ENCODE measurements at regions not wholly inside any gene's neighbourhood (a gene's known extent, or its start where the extent isn't known, plus 50 kb on each side); places are given as distances from the start of the nearest gene placed in this dataset.
"Not testable (repeated sequence)": the region's sequence is repeated elsewhere in the genome, so short reads cannot be mapped to it uniquely, and the experiment has no call there.

DNA sequence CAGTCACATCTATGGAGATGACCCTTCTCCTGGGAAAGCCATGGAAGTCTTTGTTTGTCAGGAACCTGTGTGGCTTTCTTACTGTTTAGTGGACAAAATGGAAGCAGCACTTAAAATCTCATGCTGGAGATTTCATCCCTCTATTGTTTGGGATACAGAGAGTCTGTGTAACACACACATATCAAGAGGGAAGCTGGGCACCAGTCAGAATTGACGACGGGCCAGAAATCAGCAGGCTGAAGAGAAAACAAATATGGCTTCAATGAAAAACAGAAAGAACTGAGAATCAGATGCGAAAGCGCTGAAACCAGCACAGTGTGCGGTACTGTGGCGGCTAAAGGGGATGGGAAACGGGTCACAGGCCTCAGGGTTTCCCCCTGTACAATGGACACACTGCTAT lies 72.2 kb upstream of the WASF3 start:
- no peaks in the 10 kb centered on the region for H3K36me3 ChIP-seq (ENCODE audit: insufficient read depth, low read length)
- no peak overlapping the region for H3K4me2 ChIP-seq (ENCODE audit: low read length)
- peaks cover 9% of the 10 kb centered on the region for H3K27me3 ChIP-seq (ENCODE audit: control insufficient read depth, insufficient read depth, low read length)
- peaks cover 7% of the 10 kb centered on the region for H3K4me1 ChIP-seq (ENCODE audit: control insufficient read depth, insufficient read depth, low read length)
- no peaks in the 10 kb centered on the region for H3K9me3 ChIP-seq (replicated peaks; ENCODE audit: low read length)
- H3K9ac ChIP-seq (ENCODE audit: low read depth, low read length): no peak overlapping the region
- H3K4me3 ChIP-seq (ENCODE audit: low read length): no peak overlapping the region

DNA sequence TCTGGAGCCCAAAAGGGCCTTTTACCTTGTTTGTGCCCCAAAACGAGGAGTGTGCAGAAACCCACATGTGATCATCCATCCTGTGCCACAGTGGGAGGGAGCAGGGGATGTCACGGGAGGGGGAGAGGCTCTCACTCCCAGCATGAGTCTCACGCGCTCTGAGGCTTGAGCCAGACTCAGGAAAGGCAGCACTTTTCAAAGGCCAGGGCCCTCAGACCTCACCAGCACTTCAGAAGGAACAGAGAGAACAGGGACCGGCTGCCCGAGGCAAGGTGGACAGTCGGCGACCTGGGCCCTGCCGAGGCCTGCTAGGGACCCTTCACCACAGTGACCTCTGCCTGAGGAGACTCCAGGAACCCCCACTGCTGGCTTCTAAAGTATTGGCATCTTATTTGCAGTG lies 71.7 kb upstream of the WASF3 start:
- Histone ChIP-seq H3K27me3 (ENCODE audit: control insufficient read depth, insufficient read depth, low read length) (peaks cover 13% of the 10 kb centered on the region), H3K4me3 (ENCODE audit: low read length) (no peak overlapping the region), H3K36me3 (ENCODE audit: insufficient read depth, low read length) (no peaks in the 10 kb centered on the region), H3K9me3 (replicated peaks; ENCODE audit: low read length) (no peaks in the 10 kb centered on the region), H3K9ac (ENCODE audit: low read depth, low read length) (no peak overlapping the region), H3K4me2 (ENCODE audit: low read length) (no peak overlapping the region), H3K4me1 (ENCODE audit: control insufficient read depth, insufficient read depth, low read length) (peaks cover 2% of the 10 kb centered on the region)

DNA sequence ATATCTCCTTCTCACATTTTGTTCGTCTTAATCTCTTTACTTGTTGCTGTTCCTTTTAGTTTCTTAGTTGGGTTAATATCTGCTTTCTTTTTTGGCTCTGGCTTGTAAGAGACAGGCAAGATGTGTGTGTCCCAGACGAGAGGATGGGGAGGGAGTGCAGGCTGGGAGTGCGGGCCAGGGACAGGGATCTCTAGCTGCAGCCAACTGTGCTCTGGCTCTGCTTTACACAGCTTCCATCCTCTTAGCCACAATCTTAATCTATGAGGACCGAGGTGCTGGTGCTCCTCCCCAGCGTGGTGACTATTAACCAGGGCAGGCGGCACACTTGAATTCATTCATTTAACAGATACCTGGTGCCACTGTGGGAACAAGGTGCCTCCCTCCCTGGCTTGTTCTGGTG lies 70.9 kb upstream of the WASF3 start:
- H3K4me3 ChIP-seq (ENCODE audit: low read length): no peak overlapping the region
- H3K9me3 ChIP-seq (replicated peaks; ENCODE audit: low read length): no peaks in the 10 kb centered on the region
- H3K4me1 ChIP-seq (ENCODE audit: control insufficient read depth, insufficient read depth, low read length): peaks cover 2% of the 10 kb centered on the region
- no peak overlapping the region for H3K9ac ChIP-seq (ENCODE audit: low read depth, low read length)
- no peaks in the 10 kb centered on the region for H3K36me3 ChIP-seq (ENCODE audit: insufficient read depth, low read length)
- H3K4me2 ChIP-seq (ENCODE audit: low read length): no peak overlapping the region
- H3K27me3 ChIP-seq (ENCODE audit: control insufficient read depth, insufficient read depth, low read length): peaks cover 15% of the 10 kb centered on the region

- Histone ChIP-seq H3K4me3 (ENCODE audit: low read length) (no peak overlapping the region), H3K4me1 (ENCODE audit: control insufficient read depth, insufficient read depth, low read length) (peaks cover 2% of the 10 kb centered on the region), H3K9me3 (replicated peaks; ENCODE audit: low read length) (no peaks in the 10 kb centered on the region), H3K4me2 (ENCODE audit: low read length) (no peak overlapping the region), H3K9ac (ENCODE audit: low read depth, low read length) (no peak overlapping the region), H3K36me3 (ENCODE audit: insufficient read depth, low read length) (no peaks in the 10 kb centered on the region), H3K27me3 (ENCODE audit: control insufficient read depth, insufficient read depth, low read length) (peaks cover 15% of the 10 kb centered on the region)
These were observed 69.7 kb upstream of the WASF3 start for GRCh38 chr13:26487781-26488180.

DNA sequence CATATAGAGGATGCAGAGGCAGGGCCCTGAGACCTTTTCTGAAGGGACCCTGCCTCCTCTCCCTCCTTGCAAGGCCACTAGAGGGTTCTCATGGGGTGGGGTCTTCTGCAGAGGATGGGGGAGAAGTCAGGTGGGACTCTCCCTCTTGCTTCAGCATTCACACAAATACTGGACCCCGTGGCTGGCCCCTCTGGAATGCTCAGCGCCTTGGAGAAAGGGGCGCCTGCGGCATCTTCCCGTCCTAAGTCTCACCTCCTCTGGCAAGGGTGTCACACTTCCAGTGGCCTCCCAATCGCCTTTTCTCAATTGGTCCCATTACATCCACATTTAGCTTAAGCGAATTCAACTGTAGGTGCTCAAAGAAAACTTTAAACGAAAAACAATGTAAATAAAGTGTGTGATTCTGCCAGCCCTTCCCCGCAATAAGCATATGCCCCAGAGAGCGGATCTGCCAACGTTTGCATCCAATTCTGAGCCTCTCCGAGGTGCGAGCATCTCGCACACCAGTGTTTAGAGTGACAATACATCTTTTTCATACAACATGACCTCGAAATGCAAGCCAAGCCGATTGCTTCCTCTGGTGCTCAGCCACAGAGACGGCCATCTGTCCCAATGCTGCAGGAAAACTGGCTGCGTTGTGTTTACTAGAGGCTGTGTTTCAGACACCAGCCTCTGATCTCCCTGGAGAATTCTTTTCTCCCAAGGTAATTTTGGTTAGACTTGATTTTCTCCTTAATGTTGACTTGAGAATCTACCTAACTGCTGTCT lies 69.1 kb upstream of the WASF3 start:
- no peak overlapping the region for H3K9ac ChIP-seq (ENCODE audit: low read depth, low read length)
- H3K9me3 ChIP-seq (replicated peaks; ENCODE audit: low read length): no peaks in the 10 kb centered on the region
- H3K36me3 ChIP-seq (ENCODE audit: insufficient read depth, low read length): no peaks in the 10 kb centered on the region
- H3K4me1 ChIP-seq (ENCODE audit: control insufficient read depth, insufficient read depth, low read length): peaks cover 2% of the 10 kb centered on the region
- H3K27me3 ChIP-seq (ENCODE audit: control insufficient read depth, insufficient read depth, low read length): peaks cover 15% of the 10 kb centered on the region
- H3K4me3 ChIP-seq (ENCODE audit: low read length): no peak overlapping the region
- H3K4me2 ChIP-seq (ENCODE audit: low read length): no peak overlapping the region

- H3K9me3 ChIP-seq (replicated peaks; ENCODE audit: low read length); H3K9ac ChIP-seq (ENCODE audit: low read depth, low read length); H3K4me3 ChIP-seq (ENCODE audit: low read length); H3K4me1 ChIP-seq (ENCODE audit: control insufficient read depth, insufficient read depth, low read length); H3K4me2 ChIP-seq (ENCODE audit: low read length); H3K36me3 ChIP-seq (ENCODE audit: insufficient read depth, low read length): not testable (repeated sequence)
- peaks cover 20% of the 10 kb centered on the region for H3K27me3 ChIP-seq (ENCODE audit: control insufficient read depth, insufficient read depth, low read length)
These were observed 65.2 kb upstream of the WASF3 start for GRCh38 chr13:26492301-26492700.

- H3K36me3 ChIP-seq (ENCODE audit: insufficient read depth, low read length): no peaks in the 10 kb centered on the region
- H3K9ac ChIP-seq (ENCODE audit: low read depth, low read length): no peak overlapping the region
- peaks cover 29% of the 10 kb centered on the region for H3K4me1 ChIP-seq (ENCODE audit: control insufficient read depth, insufficient read depth, low read length)
- peaks cover 11% of the 10 kb centered on the region for H3K27me3 ChIP-seq (ENCODE audit: control insufficient read depth, insufficient read depth, low read length)
- no peak overlapping the region for H3K4me2 ChIP-seq (ENCODE audit: low read length)
- H3K9me3 ChIP-seq (replicated peaks; ENCODE audit: low read length): no peaks in the 10 kb centered on the region
- H3K4me3 ChIP-seq (ENCODE audit: low read length): no peak overlapping the region
These were observed 62.8 kb upstream of the WASF3 start for GRCh38 chr13:26494571-26495195.

DNA sequence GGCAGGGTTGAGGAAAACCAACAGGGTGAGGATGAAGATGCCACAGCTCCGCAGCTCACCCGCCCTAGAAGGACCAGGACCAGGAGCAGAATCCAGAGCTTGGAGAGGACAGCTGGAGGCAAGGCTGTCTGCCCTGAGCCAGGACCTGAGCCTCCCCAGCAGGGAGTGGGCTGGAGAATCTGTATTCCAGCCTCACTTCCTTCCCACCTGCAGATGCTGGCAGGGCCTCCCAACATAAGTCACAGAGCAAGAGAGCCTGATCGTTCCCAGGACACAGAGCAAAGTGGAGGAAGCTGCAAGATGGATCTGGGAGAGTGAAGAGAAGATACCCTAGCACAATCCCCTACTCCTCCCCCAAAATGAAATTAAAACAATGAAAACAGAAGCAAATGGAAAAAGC lies 61.7 kb upstream of the WASF3 start:
- Histone ChIP-seq H3K4me1 (ENCODE audit: control insufficient read depth, insufficient read depth, low read length) (peaks cover 30% of the 10 kb centered on the region), H3K27me3 (ENCODE audit: control insufficient read depth, insufficient read depth, low read length) (peaks cover 7% of the 10 kb centered on the region), H3K4me3 (ENCODE audit: low read length) (no peak overlapping the region), H3K9me3 (replicated peaks; ENCODE audit: low read length) (no peaks in the 10 kb centered on the region), H3K4me2 (ENCODE audit: low read length) (no peak overlapping the region), H3K36me3 (ENCODE audit: insufficient read depth, low read length) (no peaks in the 10 kb centered on the region), H3K9ac (ENCODE audit: low read depth, low read length) (no peak overlapping the region)

- peaks cover 35% of the 10 kb centered on the region for H3K4me1 ChIP-seq (ENCODE audit: control insufficient read depth, insufficient read depth, low read length)
- peaks cover 5% of the 10 kb centered on the region for H3K27me3 ChIP-seq (ENCODE audit: control insufficient read depth, insufficient read depth, low read length)
- peak overlapping the region; percentile 43 for H3K4me2 ChIP-seq (ENCODE audit: low read length)
- no peak overlapping the region for H3K9ac ChIP-seq (ENCODE audit: low read depth, low read length)
- H3K4me3 ChIP-seq (ENCODE audit: low read length): peak overlapping the region; percentile 24
- no peaks in the 10 kb centered on the region for H3K9me3 ChIP-seq (replicated peaks; ENCODE audit: low read length)
- no peaks in the 10 kb centered on the region for H3K36me3 ChIP-seq (ENCODE audit: insufficient read depth, low read length)
These were observed 59.4 kb upstream of the WASF3 start for GRCh38 chr13:26497968-26498511.

DNA sequence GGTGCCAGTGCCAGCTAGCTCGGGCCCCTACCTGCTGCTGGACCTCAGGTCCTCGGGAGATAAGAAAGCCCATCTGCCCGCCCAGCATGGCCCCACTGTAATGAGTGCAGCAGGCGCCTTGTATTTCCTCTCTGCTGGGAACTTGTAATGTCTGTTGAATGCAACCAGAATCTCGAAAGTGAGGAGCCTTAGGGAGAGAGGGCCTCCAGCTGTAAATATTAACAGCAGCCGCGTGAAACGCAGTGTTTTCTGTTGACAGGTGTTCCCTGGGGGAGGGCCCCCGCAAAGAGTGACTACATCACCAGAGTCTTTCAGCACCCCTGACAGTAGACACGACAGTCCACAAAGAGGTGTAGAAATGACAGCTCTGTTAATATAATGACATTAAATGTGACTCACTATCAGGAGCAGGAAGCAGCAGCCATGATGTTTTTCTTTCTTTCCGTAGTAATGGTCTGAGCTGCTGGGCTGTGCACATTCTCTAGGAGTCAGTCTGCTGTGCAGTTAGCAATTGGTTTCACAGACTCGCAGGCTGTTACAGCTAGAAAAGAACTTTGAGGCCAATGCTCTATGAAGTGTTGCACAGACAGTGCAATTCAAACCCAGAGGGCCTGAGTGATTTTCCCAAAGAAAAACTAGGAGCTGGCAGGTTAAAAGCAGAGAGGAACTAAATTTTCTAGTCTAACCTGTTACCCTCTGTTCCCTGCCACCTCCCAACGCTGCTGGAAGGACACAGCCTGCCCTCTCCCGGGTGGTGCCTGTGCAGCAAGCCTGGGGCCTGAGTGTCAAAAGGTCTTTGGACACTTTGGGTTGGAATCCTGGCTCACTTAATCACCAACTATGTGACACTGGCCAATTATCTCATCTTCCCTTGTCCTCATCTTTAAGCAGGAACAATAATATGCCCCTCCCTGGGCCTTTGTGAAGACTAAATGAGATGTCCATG lies 58.6 kb upstream of the WASF3 start:
- peak overlapping the region; percentile 24 for H3K4me3 ChIP-seq (ENCODE audit: low read length)

GRCh38 chr13:26500618-26501320 lies 56.7 kb upstream of the WASF3 start:
- H3K36me3 ChIP-seq (ENCODE audit: insufficient read depth, low read length): no peaks in the 10 kb centered on the region
- peaks cover 37% of the 10 kb centered on the region for H3K4me1 ChIP-seq (ENCODE audit: control insufficient read depth, insufficient read depth, low read length)
- H3K4me3 ChIP-seq (ENCODE audit: low read length): no peak overlapping the region
- H3K27me3 ChIP-seq (ENCODE audit: control insufficient read depth, insufficient read depth, low read length): no peaks in the 10 kb centered on the region
- no peak overlapping the region for H3K9ac ChIP-seq (ENCODE audit: low read depth, low read length)
- H3K4me2 ChIP-seq (ENCODE audit: low read length): no peak overlapping the region
- H3K9me3 ChIP-seq (replicated peaks; ENCODE audit: low read length): no peaks in the 10 kb centered on the region

More for the DNA sequence above, 58.6 kb upstream of the WASF3 start:
- peaks cover 5% of the 10 kb centered on the region for H3K27me3 ChIP-seq (ENCODE audit: control insufficient read depth, insufficient read depth, low read length)
- no peaks in the 10 kb centered on the region for H3K9me3 ChIP-seq (replicated peaks; ENCODE audit: low read length)
- H3K9ac ChIP-seq (ENCODE audit: low read depth, low read length): no peak overlapping the region
- no peaks in the 10 kb centered on the region for H3K36me3 ChIP-seq (ENCODE audit: insufficient read depth, low read length)
- H3K4me2 ChIP-seq (ENCODE audit: low read length): peak overlapping the region; percentile 43
- H3K4me1 ChIP-seq (ENCODE audit: control insufficient read depth, insufficient read depth, low read length): peaks cover 37% of the 10 kb centered on the region
